HG03280 (cell line): ENCODE measurements at regions not wholly inside any gene's neighbourhood (a gene's known extent, or its start where the extent isn't known, plus 50 kb on each side); places are given as distances from the start of the nearest gene placed in this dataset.

Experiments used
- ATAC-seq: cut with Tn5 transposase; IDR thresholded peaks from one replicate; pipeline ENCODE4 v1.9.1; 2021; ENCODE audit warnings: mild to moderate bottlenecking, moderate library complexity; ENCODE audit not compliant: unreplicated experiment

DNA sequence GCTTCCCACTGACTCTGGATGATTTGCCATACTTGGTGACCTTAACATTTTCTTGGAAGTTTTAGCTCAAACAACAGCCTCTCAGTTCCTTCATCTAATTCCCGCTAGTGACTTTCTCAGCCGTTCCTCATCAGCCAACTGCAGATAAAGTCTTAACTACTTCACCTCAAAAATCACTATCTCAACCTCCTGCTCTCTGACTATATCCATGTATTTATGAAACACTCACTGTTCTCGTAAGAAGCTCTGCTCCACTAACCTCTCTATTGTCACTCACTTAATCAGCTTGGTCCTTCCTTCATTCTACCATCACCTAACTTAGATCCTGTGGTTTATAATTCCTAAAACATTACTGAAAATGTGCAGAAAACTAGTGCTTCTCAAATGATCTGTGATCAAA is 1551.6 kb downstream of the MRPL39 start:
- ATAC-seq, result no peak

GRCh38 chr21:24050231-24050630 is 1557.0 kb downstream of the MRPL39 start:
- no peak for ATAC-seq

DNA sequence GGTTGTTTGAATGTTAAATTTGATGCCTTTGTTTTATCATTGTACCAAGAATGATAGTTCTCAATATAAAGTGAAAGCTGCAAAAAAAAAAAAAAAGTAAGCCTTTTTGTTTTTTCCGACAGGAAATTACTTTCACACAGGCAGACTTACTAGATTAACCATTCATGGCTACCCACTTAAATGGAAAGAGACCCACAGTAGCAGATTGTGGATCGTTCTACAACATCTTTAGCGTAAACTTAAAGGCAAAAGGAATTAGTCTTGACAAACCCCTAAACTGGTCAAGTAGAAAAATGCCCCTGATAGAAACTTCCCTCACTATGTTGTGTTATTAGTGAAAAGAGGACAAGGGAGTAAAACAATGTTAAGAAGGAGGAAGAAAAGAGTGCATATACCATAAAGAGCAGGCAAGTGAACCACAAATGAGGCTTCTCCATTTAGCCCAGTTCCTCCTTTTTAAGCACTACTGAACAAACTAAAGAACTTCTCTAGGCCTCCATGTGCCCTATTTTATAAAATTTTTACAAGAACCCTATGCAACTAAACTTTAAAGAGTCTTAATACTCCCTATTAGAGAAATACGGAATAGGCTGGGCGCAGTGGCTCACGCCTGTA is 1560.3 kb downstream of the MRPL39 start:
- ATAC-seq, result no peak

DNA sequence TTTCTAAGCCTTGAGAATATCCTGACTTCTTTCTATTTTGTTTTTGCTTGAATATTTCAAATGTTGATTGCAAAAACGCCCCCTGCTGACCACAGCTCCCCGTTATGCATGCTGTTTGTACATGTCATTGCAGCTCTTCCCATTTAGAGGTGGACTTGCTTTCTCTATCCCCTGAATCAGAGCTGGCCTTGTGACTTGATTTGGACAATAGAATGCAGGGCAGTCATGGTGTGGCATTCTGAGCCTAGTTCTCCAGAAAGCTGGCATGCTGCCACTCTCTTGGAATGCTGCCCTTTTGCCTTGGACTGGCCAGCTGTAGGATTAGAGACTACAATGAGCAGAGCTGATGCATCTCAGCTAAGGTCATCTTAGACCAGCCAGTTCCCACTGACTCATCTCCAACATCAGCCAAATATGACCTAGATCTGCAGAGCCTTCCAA is 1561.5 kb downstream of the MRPL39 start:
- no peak for ATAC-seq

- ATAC-seq, result no peak
Observed at GRCh38 chr21:24045373-24045772, 1561.9 kb downstream of the MRPL39 start.

- no peak for ATAC-seq
Observed at GRCh38 chr21:24042687-24043086, 1564.6 kb downstream of the MRPL39 start.

GRCh38 chr21:24032709-24033232 is 1574.5 kb downstream of the MRPL39 start:
- no peak for ATAC-seq

DNA sequence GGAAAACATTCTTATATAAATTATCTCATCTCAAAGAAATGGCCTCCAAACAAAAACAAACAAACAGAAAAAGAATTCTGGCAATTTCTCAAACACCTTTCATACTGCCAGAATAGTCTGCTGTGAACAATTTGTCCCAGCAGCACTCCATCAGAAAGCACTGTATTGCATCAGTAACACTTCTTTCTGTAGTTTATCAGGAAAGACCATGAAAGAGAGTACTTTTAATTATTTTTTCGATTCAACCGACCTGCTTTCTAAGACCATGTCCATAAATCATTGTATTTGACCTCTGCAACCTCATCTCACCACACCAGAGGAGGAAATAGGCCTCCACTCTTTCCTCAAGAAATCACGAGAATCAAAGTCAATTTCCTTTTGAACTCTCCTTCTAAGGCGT is 1579.9 kb downstream of the MRPL39 start:
- ATAC-seq, result no peak

GRCh38 chr21:24025101-24025500 is 1582.2 kb downstream of the MRPL39 start:
- ATAC-seq, result no peak

- no peak for ATAC-seq
Observed at GRCh38 chr21:24023936-24024335, 1583.3 kb downstream of the MRPL39 start.

- no peak for ATAC-seq
Observed at GRCh38 chr21:24023402-24023801, 1583.9 kb downstream of the MRPL39 start.

DNA sequence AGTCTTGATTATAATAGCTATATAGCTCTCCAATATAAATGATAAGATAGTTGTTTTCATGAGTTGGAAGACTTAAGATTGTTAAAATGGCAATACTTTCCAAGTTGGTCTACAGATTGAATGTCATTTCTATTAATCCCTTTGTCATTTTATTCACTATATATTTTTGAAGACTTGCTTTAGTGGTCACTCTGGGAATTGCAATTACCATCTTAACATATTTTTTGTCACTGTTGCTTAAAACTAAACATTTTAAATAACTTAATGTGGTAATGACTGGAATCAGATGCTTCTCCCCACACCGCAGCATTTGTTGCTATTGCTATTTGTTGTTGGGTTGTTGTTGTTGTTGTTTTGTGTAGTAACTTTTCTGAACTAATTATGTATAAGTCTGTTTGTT is 1592.9 kb downstream of the MRPL39 start:
- no peak for ATAC-seq

DNA sequence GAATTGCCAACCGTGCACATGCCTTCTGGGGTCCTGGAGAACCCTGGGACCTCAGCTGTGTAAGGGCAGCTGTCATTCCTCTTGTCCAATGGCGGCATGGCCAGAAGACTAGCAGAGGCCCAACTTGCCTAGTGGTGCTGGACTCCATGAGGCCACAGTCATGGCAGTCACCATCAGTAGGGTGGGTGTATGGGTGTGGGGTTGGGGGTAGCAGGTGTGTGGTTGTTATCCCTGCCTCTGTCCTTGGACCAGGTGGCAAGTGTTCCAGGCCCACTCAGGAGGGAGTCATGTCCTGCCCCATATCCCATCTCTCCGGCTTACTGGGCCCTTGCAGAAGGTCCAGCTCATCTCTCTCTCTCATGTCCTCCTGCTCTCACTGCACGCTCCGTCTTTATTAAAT is 1596.2 kb downstream of the MRPL39 start:
- ATAC-seq, result no peak

GRCh38 chr21:24007592-24007991 is 1599.7 kb downstream of the MRPL39 start:
- no peak for ATAC-seq

DNA sequence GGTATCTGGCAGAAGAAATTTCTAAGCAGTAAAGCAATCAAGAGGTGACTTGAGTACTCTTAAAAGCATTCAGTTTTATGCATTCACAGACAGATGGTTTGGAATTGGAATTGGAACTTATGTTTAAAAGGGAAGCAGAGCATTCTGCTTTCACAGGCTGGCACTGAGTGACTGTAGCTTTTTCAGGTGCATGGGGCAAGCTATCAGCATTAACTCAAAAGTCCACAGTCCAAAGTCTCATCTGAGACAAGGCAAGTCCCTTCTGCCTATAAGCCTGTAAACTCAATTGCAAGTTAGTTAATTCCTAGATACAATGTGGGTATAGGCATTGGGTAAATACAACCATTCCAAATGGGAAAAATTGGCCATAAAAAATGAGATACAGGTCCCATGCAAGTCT is 1620.3 kb downstream of the MRPL39 start:
- no peak for ATAC-seq

- no peak for ATAC-seq
Observed at GRCh38 chr21:23986214-23986613, 1621.1 kb downstream of the MRPL39 start.

- ATAC-seq, result no peak
Observed at GRCh38 chr21:23982546-23982945, 1624.7 kb downstream of the MRPL39 start.

DNA sequence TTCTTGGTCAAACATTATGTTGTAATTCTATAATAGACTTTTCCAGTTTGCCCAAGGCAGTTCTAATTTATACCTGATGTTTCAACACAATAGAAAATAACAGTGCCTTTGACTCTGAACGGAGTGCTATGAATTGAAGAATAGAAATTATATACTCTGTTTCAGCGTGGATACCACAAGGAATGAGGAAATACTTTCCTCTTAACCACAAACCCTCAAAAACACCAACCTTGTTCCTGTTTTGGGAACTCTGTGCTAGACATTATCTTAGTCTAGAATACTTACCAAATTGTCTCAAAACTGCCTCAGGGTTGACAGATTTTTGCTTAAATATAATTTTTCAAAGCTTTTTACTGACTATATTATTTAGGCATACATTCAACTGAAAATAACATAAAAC is 1629.3 kb downstream of the MRPL39 start:
- no peak for ATAC-seq

DNA sequence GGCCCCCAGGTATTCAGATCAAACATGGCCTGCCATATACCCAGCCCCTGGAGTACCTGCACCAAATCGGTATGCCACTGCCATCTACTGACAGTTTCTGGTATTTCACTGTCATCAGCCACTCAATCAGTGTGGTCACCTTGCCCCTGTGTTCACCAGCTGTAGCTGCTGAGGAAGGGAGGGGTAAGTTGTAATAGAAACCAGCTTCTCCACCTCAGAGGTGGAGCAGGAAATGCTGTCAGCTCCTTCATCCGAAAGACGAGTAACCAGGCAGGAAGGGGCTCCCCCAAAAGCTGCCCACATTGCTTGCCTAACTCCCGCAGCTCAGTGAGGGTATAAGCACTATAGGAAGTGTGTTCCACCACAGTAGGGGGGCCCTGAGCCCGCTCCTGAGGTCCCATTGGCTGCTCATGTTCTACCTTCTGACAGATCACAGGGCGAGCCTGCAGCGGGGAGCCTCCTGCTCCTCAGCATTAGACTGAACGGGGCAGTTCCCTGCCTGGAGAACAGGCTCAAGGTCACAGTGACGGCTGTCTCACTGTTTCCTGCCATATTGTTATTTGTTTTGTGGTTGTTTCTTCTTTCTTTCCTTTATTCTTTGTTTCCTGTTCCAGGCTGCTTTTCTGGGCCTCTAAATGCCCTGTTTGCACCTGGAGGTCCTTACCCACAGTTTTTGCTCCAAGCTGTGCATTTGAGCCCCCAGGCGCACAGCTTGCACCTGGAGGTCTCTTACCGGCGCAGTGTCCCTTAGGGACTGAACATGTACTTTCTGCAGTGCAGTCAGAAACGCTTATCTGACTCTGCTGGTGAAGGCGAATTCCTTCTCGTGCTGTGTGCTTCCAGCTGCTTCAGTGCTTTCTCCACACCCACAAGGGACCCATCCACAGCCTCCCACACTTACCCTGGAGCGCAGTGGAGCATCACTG is 1638.3 kb downstream of the MRPL39 start:
- ATAC-seq, result peak; percentile 92

GRCh38 chr21:23968008-23968407 is 1639.3 kb downstream of the MRPL39 start:
- ATAC-seq, result no peak

- no peak for ATAC-seq
Observed at GRCh38 chr21:23963454-23963853, 1643.8 kb downstream of the MRPL39 start.

DNA sequence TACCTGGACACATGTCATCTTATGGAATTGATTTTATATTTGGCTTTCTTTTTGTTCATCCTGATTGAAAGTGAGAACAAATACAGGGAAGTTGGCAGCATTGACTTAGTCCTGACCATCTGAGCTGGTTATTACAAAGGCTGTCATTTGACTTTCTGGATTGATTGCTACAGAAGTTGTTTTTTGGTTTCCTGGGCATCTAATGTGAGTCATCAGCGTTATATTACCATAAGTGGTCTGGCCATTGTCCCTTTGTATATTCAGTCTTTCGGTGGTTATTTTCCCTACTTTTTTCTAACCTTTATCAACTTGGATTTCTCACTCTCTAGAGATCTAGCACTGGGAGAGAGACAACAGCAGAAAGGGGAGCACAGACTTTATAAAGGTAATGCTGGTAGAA is 1646.5 kb downstream of the MRPL39 start:
- ATAC-seq, result no peak
